ENCODE measurements at regions not wholly inside any gene's neighbourhood (a gene's known extent, or its start where the extent isn't known, plus 50 kb on each side); places are given as distances from the start of the nearest gene placed in this dataset.

GRCh38 chr20:1775117-1775516 is 117.5 kb upstream of the SIRPG start:
- no peak for TF ChIP-seq POLR2A (IDR thresholded peaks at IDR 0.05)
- no peak for TF ChIP-seq CTCF (IDR thresholded peaks at IDR 0.05 in 8 of 11, conservative IDR thresholded peaks at IDR 0.05 in 3 of 11)
- no peak for TF ChIP-seq POLR2AphosphoS5 (IDR thresholded peaks at IDR 0.05)
- intact Hi-C loops (cut with DNase I; ENCODE audit: low total_unique reads), result no loop called here
- peaks cover 11 to 30% (median 18%) of the 10 kb centered on the region in 6 donors for H3K4me1 ChIP-seq
- no peak overlapping the region for H3K27ac ChIP-seq
- H3K9me3 ChIP-seq, result no peaks in the 10 kb centered on the region
- WGBS, 5 donors, result 95 to 98% (median 97%) methylated on average over 2 of the region's 2 CpGs
- DNase-seq, result no peak
- H3K36me3 ChIP-seq, result peaks cover 0 to 17% (median 0%) of the 10 kb centered on the region in 6 donors
- H3K27me3 ChIP-seq (replicated peaks in 1 of 7), result peaks cover 0 to 10% (median 0%) of the 10 kb centered on the region in 7 donors
- no peak overlapping the region for H3K4me3 ChIP-seq

- peaks cover 0 to 17% (median 0%) of the 10 kb centered on the region in 6 donors for H3K36me3 ChIP-seq
- intact Hi-C loops (cut with DNase I; ENCODE audit: low total_unique reads), result no loop called here
- peaks cover 0 to 8% (median 0%) of the 10 kb centered on the region in 7 donors for H3K27me3 ChIP-seq (replicated peaks in 1 of 7)
- H3K9me3 ChIP-seq, result no peaks in the 10 kb centered on the region
- DNase-seq, result no peak
- TF ChIP-seq POLR2AphosphoS5 (IDR thresholded peaks at IDR 0.05) (no peak), CTCF (IDR thresholded peaks at IDR 0.05 in 8 of 11, conservative IDR thresholded peaks at IDR 0.05 in 3 of 11) (no peak), POLR2A (IDR thresholded peaks at IDR 0.05) (no peak)
- peaks cover 11 to 30% (median 18%) of the 10 kb centered on the region in 6 donors for H3K4me1 ChIP-seq
- 92 to 97% (median 97%) methylated on average over 6 of the region's 6 CpGs for WGBS, 5 donors
- H3K4me3 ChIP-seq, result no peak overlapping the region
- H3K27ac ChIP-seq, result no peak overlapping the region
Observed at GRCh38 chr20:1774479-1774878, 116.9 kb upstream of the SIRPG start.

GRCh38 chr20:1773816-1774215 is 116.2 kb upstream of the SIRPG start:
- 84 to 91% (median 89%) methylated on average over 2 of the region's 2 CpGs for WGBS, 5 donors
- peaks cover 11 to 30% (median 18%) of the 10 kb centered on the region in 6 donors for H3K4me1 ChIP-seq
- peaks cover 0 to 8% (median 0%) of the 10 kb centered on the region in 7 donors for H3K27me3 ChIP-seq (replicated peaks in 1 of 7)
- TF ChIP-seq CTCF (IDR thresholded peaks at IDR 0.05 in 8 of 11, conservative IDR thresholded peaks at IDR 0.05 in 3 of 11) (no peak), POLR2AphosphoS5 (IDR thresholded peaks at IDR 0.05) (no peak), POLR2A (IDR thresholded peaks at IDR 0.05) (no peak)
- no peak overlapping the region for H3K4me3 ChIP-seq
- no peaks in the 10 kb centered on the region for H3K9me3 ChIP-seq
- no peak for DNase-seq
- intact Hi-C loops (cut with DNase I; ENCODE audit: low total_unique reads), result no loop called here
- H3K36me3 ChIP-seq, result peaks cover 0 to 17% (median 0%) of the 10 kb centered on the region in 6 donors
- H3K27ac ChIP-seq, result no peak overlapping the region

- H3K4me3 ChIP-seq, result no peak overlapping the region
- DNase-seq, result no peak
- intact Hi-C loops (cut with DNase I; ENCODE audit: low total_unique reads), result loop anchor here (10.0 kb wide), 1 partner anchor 405 kb away; no protein-coding TSS in a partner anchor
- no peaks in the 10 kb centered on the region for H3K9me3 ChIP-seq
- H3K27ac ChIP-seq, result no peak overlapping the region
- peaks cover 0 to 11% (median 0%) of the 10 kb centered on the region in 6 donors for H3K36me3 ChIP-seq
- H3K4me1 ChIP-seq, result peaks cover 0 to 6% (median 2%) of the 10 kb centered on the region in 6 donors
- TF ChIP-seq POLR2A (IDR thresholded peaks at IDR 0.05), result no peak
- TF ChIP-seq CTCF (IDR thresholded peaks at IDR 0.05 in 8 of 11, conservative IDR thresholded peaks at IDR 0.05 in 3 of 11), result no peak
- no peak for TF ChIP-seq POLR2AphosphoS5 (IDR thresholded peaks at IDR 0.05)
- peaks cover 0 to 5% (median 0%) of the 10 kb centered on the region in 7 donors for H3K27me3 ChIP-seq (replicated peaks in 1 of 7)
- WGBS, 5 donors, result 90 to 93% (median 92%) methylated on average over 3 of the region's 3 CpGs
Observed at GRCh38 chr20:1769491-1769890, 111.9 kb upstream of the SIRPG start.
